HepG2 (cell line): ENCODE measurements at regions not wholly inside any gene's neighbourhood (a gene's known extent, or its start where the extent isn't known, plus 50 kb on each side); places are given as distances from the start of the nearest gene placed in this dataset.

Experiments
- ATAC-seq: fragments of 200-7000 bp; cut with Tn5 transposase; 3 replicates; pipeline ENCODE4 v1.9.1; 2020; ENCODE audit warnings: mild to moderate bottlenecking, moderate library complexity
- BruUV-seq: library from RNA; stranded (reverse); fragments of 400-500 nt; replicated peaks from 2 replicates; lab custom pipeline; 2021; lab: Mats Ljungman, UMichigan
- CTCF ChIA-PET: fragments of 300-600 bp; formaldehyde crosslinking; extraction: SDS; loops from one replicate; lab custom pipeline; 2021; ENCODE audit warnings: low total read pairs, inconsistent platforms, low intra/inter-chr PET ratio; lab: Yijun Ruan, JAX
- POLR2A ChIA-PET: fragments of 350-600 bp; sonication (Branson Sonifier 250); formaldehyde crosslinking; loops from one replicate; lab custom pipeline; 2020; ENCODE audit warnings: antibody characterized with exemption, inconsistent platforms; lab: Yijun Ruan, JAX
- DNase-seq: peaks from one replicate; pipeline ENCODE4 v3.0.0-alpha.2; 2015; ENCODE audit warnings: low spot score
- FAIRE-seq: peaks from 3 replicates; lab custom pipeline; 2011; peaks lifted over from hg19 to GRCh38; lab: Jason Lieb, UNC
- H2AFZ ChIP-seq: one replicate; pipeline ENCODE4 v1.6.1; 2011; ENCODE audit warnings: low read length, inconsistent platforms
- H3K27ac ChIP-seq: fragments of 300-600 bp; 3 replicates; pipeline ENCODE4 v1.8.0; 2011; ENCODE audit warnings: mixed run types, mild to moderate bottlenecking, mixed read lengths, low read length, inconsistent platforms; ENCODE audit not compliant: insufficient read depth; ENCODE audit errors: extremely low read length
- H3K27me3 ChIP-seq, 2 experiments: fragments of 200-600 bp in 1 of 2; 2 replicates in 1 of 2; 3 replicates in 1 of 2; pipeline versions ENCODE4 v1.6.0 to v1.8.0; 2011; ENCODE audit warnings: low read length in 2 of 2, mild to moderate bottlenecking in 2 of 2, moderate library complexity in 2 of 2, inconsistent platforms in 1 of 2; ENCODE audit not compliant: insufficient read depth in 2 of 2, control insufficient read depth in 1 of 2
- H3K36me3 ChIP-seq, 2 experiments: fragments of 200-600 bp in 1 of 2; replicated peaks in 1 of 2; 2 replicates in 1 of 2; 3 replicates in 1 of 2; pipeline versions ENCODE4 v1.5.1 to v1.8.0; 2011; ENCODE audit warnings: low read length in 2 of 2, inconsistent platforms in 1 of 2; ENCODE audit not compliant: insufficient read depth in 2 of 2, control insufficient read depth in 1 of 2
- H3K4me1 ChIP-seq: 2 replicates; pipeline ENCODE4 v1.5.1; 2012; ENCODE audit warnings: low read length, inconsistent platforms; ENCODE audit not compliant: insufficient read depth
- H3K4me2 ChIP-seq: 2 replicates; pipeline ENCODE4 v1.6.0; 2011; ENCODE audit warnings: low read depth, low read length, inconsistent platforms
- H3K4me3 ChIP-seq, 3 experiments: fragments of 200-600 bp in 1 of 3; sonication (generic), shearing (Covaris generic) in 1 of 3; replicated peaks in 1 of 3; 2 replicates each; pipeline ENCODE4 v1.5.1; 2011 to 2016; ENCODE audit warnings: low read length in 3 of 3, inconsistent platforms in 2 of 3, low read depth in 2 of 3, mild to moderate bottlenecking in 2 of 3, control low read depth in 1 of 3, mixed read lengths in 1 of 3; ENCODE audit not compliant: insufficient read depth in 1 of 3
- H3K79me2 ChIP-seq: one replicate; pipeline ENCODE4 v1.6.1; 2011; ENCODE audit warnings: low read length, inconsistent platforms; ENCODE audit not compliant: insufficient read depth
- H3K9ac ChIP-seq: 2 replicates; pipeline ENCODE4 v1.6.0; 2011; ENCODE audit warnings: mild to moderate bottlenecking, low read depth, low read length, inconsistent platforms; ENCODE audit not compliant: insufficient read depth
- H3K9me3 ChIP-seq: 2 replicates; pipeline ENCODE4 v1.5.1; 2012; ENCODE audit warnings: mild to moderate bottlenecking, low read length
- H4K20me1 ChIP-seq: 2 replicates; pipeline ENCODE4 v1.6.0; 2011; ENCODE audit warnings: inconsistent platforms, mild to moderate bottlenecking, low read length, moderate library complexity; ENCODE audit not compliant: insufficient read depth
- EED ChIP-seq: sonication (generic); formaldehyde crosslinking; IDR thresholded peaks from 2 replicates; pipeline ENCODE4 v1.5.0; 2020; ENCODE audit warnings: mild to moderate bottlenecking, missing genetic modification reagents
- ETV5 ChIP-seq: IDR thresholded peaks from 2 replicates; pipeline ENCODE4 v1.6.1; 2018; ENCODE audit warnings: missing biosample characterization, missing genetic modification reagents, inconsistent platforms, borderline replicate concordance
- NCOR1 ChIP-seq: fragments of 200-600 bp; sonication (generic); IDR thresholded peaks from 2 replicates; pipeline ENCODE4 v1.7.0; 2017; ENCODE audit warnings: antibody characterized with exemption, low read length, borderline replicate concordance
- ZNF350 ChIP-seq: sonication (generic); formaldehyde crosslinking; IDR thresholded peaks from 2 replicates; pipeline ENCODE4 v1.4.0; 2020; ENCODE audit warnings: mild to moderate bottlenecking, low read depth, missing genetic modification reagents, borderline replicate concordance
- WGBS: methylation state at CpG from one replicate; pipeline ENCODE4 v1.1.6; 2017; ENCODE audit warnings: low lambda C conversion rate; 5-methylcytosine and 5-hydroxymethylcytosine counted together
- in situ Hi-C: cut with HindIII; loops from 2 replicates; pipeline ENCODE4 v1.10.0; 2017; ENCODE audit warnings: low pct_unique_long_range_greater_than_20kb; ENCODE audit not compliant: extremely low pct_ligation_motif_present
- intact Hi-C: fragments of 100-400 bp; cut with micrococcal nuclease; formaldehyde crosslinking; loops from one replicate; pipeline ENCODE4 v1.10.0; 2022; ENCODE audit not compliant: unreplicated experiment
- TF ChIP-seq, protein P1 (sequence below): sonication (generic); formaldehyde crosslinking; IDR thresholded peaks from 2 replicates; pipeline ENCODE4 v1.4.0; 2020; ENCODE audit warnings: missing genetic modification reagents, borderline replicate concordance
- TF ChIP-seq, protein P2 (sequence below): sonication (generic); formaldehyde crosslinking; IDR thresholded peaks from 2 replicates; pipeline ENCODE4 v1.9.0; 2021; ENCODE audit warnings: missing genetic modification reagents, mild to moderate bottlenecking, borderline replicate concordance

- TF ChIP-seq, protein P1, sequence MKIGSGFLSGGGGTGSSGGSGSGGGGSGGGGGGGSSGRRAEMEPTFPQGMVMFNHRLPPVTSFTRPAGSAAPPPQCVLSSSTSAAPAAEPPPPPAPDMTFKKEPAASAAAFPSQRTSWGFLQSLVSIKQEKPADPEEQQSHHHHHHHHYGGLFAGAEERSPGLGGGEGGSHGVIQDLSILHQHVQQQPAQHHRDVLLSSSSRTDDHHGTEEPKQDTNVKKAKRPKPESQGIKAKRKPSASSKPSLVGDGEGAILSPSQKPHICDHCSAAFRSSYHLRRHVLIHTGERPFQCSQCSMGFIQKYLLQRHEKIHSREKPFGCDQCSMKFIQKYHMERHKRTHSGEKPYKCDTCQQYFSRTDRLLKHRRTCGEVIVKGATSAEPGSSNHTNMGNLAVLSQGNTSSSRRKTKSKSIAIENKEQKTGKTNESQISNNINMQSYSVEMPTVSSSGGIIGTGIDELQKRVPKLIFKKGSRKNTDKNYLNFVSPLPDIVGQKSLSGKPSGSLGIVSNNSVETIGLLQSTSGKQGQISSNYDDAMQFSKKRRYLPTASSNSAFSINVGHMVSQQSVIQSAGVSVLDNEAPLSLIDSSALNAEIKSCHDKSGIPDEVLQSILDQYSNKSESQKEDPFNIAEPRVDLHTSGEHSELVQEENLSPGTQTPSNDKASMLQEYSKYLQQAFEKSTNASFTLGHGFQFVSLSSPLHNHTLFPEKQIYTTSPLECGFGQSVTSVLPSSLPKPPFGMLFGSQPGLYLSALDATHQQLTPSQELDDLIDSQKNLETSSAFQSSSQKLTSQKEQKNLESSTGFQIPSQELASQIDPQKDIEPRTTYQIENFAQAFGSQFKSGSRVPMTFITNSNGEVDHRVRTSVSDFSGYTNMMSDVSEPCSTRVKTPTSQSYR (CRISPR knock-in tag): no peak
- no peak for TF ChIP-seq EED (CRISPR knock-in tag)
- TF ChIP-seq NCOR1: no peak
- TF ChIP-seq, all 625 proteins: peak for 0
Observed at GRCh38 chrX:5080791-5081190, 1147.9 kb downstream of the NLGN4X start (continued).

DNA sequence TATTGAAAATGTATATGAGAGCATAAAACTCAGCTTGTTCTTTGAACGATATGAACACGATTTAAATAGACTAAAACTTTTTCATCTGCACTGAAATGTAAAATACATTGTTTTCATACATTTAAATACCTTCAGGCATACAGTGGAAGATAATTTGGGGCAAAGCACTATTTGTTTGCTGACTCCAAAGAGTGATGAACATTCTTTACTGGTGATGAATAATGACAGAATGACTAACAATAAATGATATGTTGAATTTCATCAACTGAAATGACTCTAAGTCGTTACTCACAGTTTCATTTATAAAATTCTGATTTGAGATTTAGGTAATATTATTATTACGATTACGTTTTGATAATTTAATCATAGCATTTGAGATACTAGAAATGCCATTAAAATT lies 1160.1 kb downstream of the NLGN4X start:
- intact Hi-C loops (no loop called here), in situ Hi-C loops (no loop called here)
- Histone ChIP-seq H3K27me3 (no peaks in the 10 kb centered on the region), H3K27ac (no peak overlapping the region), H3K79me2 (no peaks in the 10 kb centered on the region), H3K4me1 (no peaks in the 10 kb centered on the region), H3K9ac (no peak overlapping the region), H3K4me3 (no peak overlapping the region), H4K20me1 (no peaks in the 10 kb centered on the region), H2AFZ (no peak overlapping the region), H3K4me2 (no peak overlapping the region), H3K36me3 (no peaks in the 10 kb centered on the region), H3K9me3 (peaks cover 43% of the 10 kb centered on the region)
- under 1% methylated on average over 5 of the region's 5 CpGs for WGBS
- ChIA-PET POLR2A (no interaction called here), CTCF (no interaction called here)
- DNase-seq (no peak), FAIRE-seq (no peak), ATAC-seq (no peak)
- no TSS peak for BruUV-seq
- TF ChIP-seq, protein P2, sequence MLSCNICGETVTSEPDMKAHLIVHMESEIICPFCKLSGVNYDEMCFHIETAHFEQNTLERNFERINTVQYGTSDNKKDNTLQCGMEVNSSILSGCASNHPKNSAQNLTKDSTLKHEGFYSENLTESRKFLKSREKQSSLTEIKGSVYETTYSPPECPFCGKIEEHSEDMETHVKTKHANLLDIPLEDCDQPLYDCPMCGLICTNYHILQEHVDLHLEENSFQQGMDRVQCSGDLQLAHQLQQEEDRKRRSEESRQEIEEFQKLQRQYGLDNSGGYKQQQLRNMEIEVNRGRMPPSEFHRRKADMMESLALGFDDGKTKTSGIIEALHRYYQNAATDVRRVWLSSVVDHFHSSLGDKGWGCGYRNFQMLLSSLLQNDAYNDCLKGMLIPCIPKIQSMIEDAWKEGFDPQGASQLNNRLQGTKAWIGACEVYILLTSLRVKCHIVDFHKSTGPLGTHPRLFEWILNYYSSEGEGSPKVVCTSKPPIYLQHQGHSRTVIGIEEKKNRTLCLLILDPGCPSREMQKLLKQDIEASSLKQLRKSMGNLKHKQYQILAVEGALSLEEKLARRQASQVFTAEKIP: no peak
- TF ChIP-seq ETV5 (CRISPR knock-in tag): no peak
- TF ChIP-seq ZNF350: no peak
